Activated T-helper 2 cell treated with anti-CD3 and anti-CD28 coated beads, Interferon-gamma antibody, Interleukin-2, Interleukin-4, amounts not matched to agents 10 μg/mL and 5 μg/mL and 100 μg/mL, durations not matched to agents 14 hours and 24 hours and 36 hours (primary cell): ENCODE measurements at regions not wholly inside any gene's neighbourhood (a gene's known extent, or its start where the extent isn't known, plus 50 kb on each side); places are given as distances from the start of the nearest gene placed in this dataset.
"Not testable (repeated sequence)": the region's sequence is repeated elsewhere in the genome, so short reads cannot be mapped to it uniquely, and the experiment has no call there.

ENCODE experiments used
- DNase-seq: peaks from one replicate; pipeline ENCODE4 v3.0.0; 2021; ENCODE audit warnings: low spot score
- H3K27ac Mint-ChIP-seq: one replicate; pipeline ENCODE4 v1.8.0; 2021; ENCODE audit warnings: mixed read lengths
- H3K27me3 Mint-ChIP-seq: one replicate; pipeline ENCODE4 v1.8.0; 2021; ENCODE audit warnings: low read depth, mixed read lengths
- H3K36me3 Mint-ChIP-seq: one replicate; pipeline ENCODE4 v1.8.0; 2021; ENCODE audit warnings: low read depth, mixed read lengths
- H3K4me1 Mint-ChIP-seq: one replicate; pipeline ENCODE4 v1.8.0; 2021; ENCODE audit warnings: low read depth, mixed read lengths
- H3K4me3 Mint-ChIP-seq: one replicate; pipeline ENCODE4 v1.8.0; 2021; ENCODE audit warnings: low read depth, mild to moderate bottlenecking, moderate library complexity, mixed read lengths
- H3K9me3 Mint-ChIP-seq: one replicate; pipeline ENCODE4 v1.8.0; 2021; ENCODE audit warnings: mixed read lengths
- intact Hi-C: fragments of 100-400 bp; cut with micrococcal nuclease; formaldehyde crosslinking; loops from one replicate; pipeline ENCODE4 v1.15.1; 2023

GRCh38 chr4:24195991-24196736, 306.3 kb upstream of the PPARGC1A start:
- no peaks in the 10 kb centered on the region for H3K4me1 Mint-ChIP-seq
- intact Hi-C loops: no loop called here
- H3K4me3 Mint-ChIP-seq: no peak overlapping the region
- no peaks in the 10 kb centered on the region for H3K36me3 Mint-ChIP-seq
- DNase-seq: no peak
- no peaks in the 10 kb centered on the region for H3K27me3 Mint-ChIP-seq
- H3K9me3 Mint-ChIP-seq: no peaks in the 10 kb centered on the region
- H3K27ac Mint-ChIP-seq: no peak overlapping the region

- no peaks in the 10 kb centered on the region for H3K4me1 Mint-ChIP-seq
- H3K4me3 Mint-ChIP-seq: no peak overlapping the region
Measured at GRCh38 chr4:24192018-24192641, 302.3 kb upstream of the PPARGC1A start.

GRCh38 chr4:24190761-24191695, 301.2 kb upstream of the PPARGC1A start:
- Mint-ChIP-seq H3K4me3 (no peak overlapping the region), H3K27me3 (no peaks in the 10 kb centered on the region), H3K9me3 (no peaks in the 10 kb centered on the region), H3K36me3 (no peaks in the 10 kb centered on the region), H3K27ac (no peak overlapping the region), H3K4me1 (no peaks in the 10 kb centered on the region)
- no peak for DNase-seq
- intact Hi-C loops: no loop called here

More at GRCh38 chr4:24192018-24192641, 302.3 kb upstream of the PPARGC1A start:
- H3K27ac Mint-ChIP-seq: no peak overlapping the region
- intact Hi-C loops: no loop called here
- no peaks in the 10 kb centered on the region for H3K9me3 Mint-ChIP-seq
- H3K27me3 Mint-ChIP-seq: no peaks in the 10 kb centered on the region
- no peak for DNase-seq
- H3K36me3 Mint-ChIP-seq: no peaks in the 10 kb centered on the region

- Mint-ChIP-seq H3K4me3 (no peak overlapping the region), H3K27ac (no peak overlapping the region), H3K4me1 (no peaks in the 10 kb centered on the region), H3K27me3 (no peaks in the 10 kb centered on the region), H3K36me3 (no peaks in the 10 kb centered on the region), H3K9me3 (no peaks in the 10 kb centered on the region)
- intact Hi-C loops: no loop called here
- DNase-seq: no peak
Measured at GRCh38 chr4:24188459-24188858, 298.6 kb upstream of the PPARGC1A start.

- Mint-ChIP-seq H3K27ac (no peak overlapping the region), H3K4me3 (no peak overlapping the region), H3K27me3 (no peaks in the 10 kb centered on the region), H3K9me3 (no peaks in the 10 kb centered on the region), H3K4me1 (no peaks in the 10 kb centered on the region), H3K36me3 (no peaks in the 10 kb centered on the region)
- intact Hi-C loops: no loop called here
- DNase-seq: no peak
Measured at GRCh38 chr4:24186466-24186865, 296.6 kb upstream of the PPARGC1A start.

GRCh38 chr4:24181005-24181404, 291.2 kb upstream of the PPARGC1A start:
- no peak for DNase-seq
- Mint-ChIP-seq H3K27ac (no peak overlapping the region), H3K27me3 (no peaks in the 10 kb centered on the region), H3K36me3 (no peaks in the 10 kb centered on the region), H3K4me1 (no peaks in the 10 kb centered on the region), H3K4me3 (no peak overlapping the region), H3K9me3 (peaks cover 5% of the 10 kb centered on the region)
- intact Hi-C loops: no loop called here

GRCh38 chr4:24180586-24180985, 290.7 kb upstream of the PPARGC1A start:
- Mint-ChIP-seq H3K4me1 (no peaks in the 10 kb centered on the region), H3K4me3 (no peak overlapping the region), H3K27me3 (no peaks in the 10 kb centered on the region), H3K27ac (no peak overlapping the region), H3K9me3 (peaks cover 8% of the 10 kb centered on the region), H3K36me3 (no peaks in the 10 kb centered on the region)
- intact Hi-C loops: no loop called here
- no peak for DNase-seq

GRCh38 chr4:24179201-24179840, 289.5 kb upstream of the PPARGC1A start:
- no peak overlapping the region for H3K27ac Mint-ChIP-seq
- no peaks in the 10 kb centered on the region for H3K4me1 Mint-ChIP-seq
- intact Hi-C loops: no loop called here
- peaks cover 8% of the 10 kb centered on the region for H3K9me3 Mint-ChIP-seq
- H3K36me3 Mint-ChIP-seq: no peaks in the 10 kb centered on the region
- H3K27me3 Mint-ChIP-seq: no peaks in the 10 kb centered on the region
- no peak for DNase-seq
- no peak overlapping the region for H3K4me3 Mint-ChIP-seq

- H3K4me1 Mint-ChIP-seq, intact Hi-C loops, H3K36me3 Mint-ChIP-seq, H3K27ac Mint-ChIP-seq, DNase-seq, H3K27me3 Mint-ChIP-seq, H3K9me3 Mint-ChIP-seq, H3K4me3 Mint-ChIP-seq: not testable (repeated sequence)
Measured at GRCh38 chr4:24177443-24177842, 287.6 kb upstream of the PPARGC1A start.

- intact Hi-C loops: no loop called here
- Mint-ChIP-seq H3K9me3 (peaks cover 8% of the 10 kb centered on the region), H3K27me3 (no peaks in the 10 kb centered on the region), H3K27ac (no peak overlapping the region), H3K4me1 (no peaks in the 10 kb centered on the region), H3K4me3 (no peak overlapping the region), H3K36me3 (no peaks in the 10 kb centered on the region)
- DNase-seq: no peak
Measured at GRCh38 chr4:24175707-24176106, 285.9 kb upstream of the PPARGC1A start.

- Mint-ChIP-seq H3K36me3 (no peaks in the 10 kb centered on the region), H3K4me1 (no peaks in the 10 kb centered on the region), H3K9me3 (peaks cover 8% of the 10 kb centered on the region), H3K4me3 (no peak overlapping the region), H3K27ac (no peak overlapping the region), H3K27me3 (no peaks in the 10 kb centered on the region)
- DNase-seq: no peak
- intact Hi-C loops: no loop called here
Measured at GRCh38 chr4:24174602-24175001, 284.8 kb upstream of the PPARGC1A start.

GRCh38 chr4:24172406-24172805, 282.6 kb upstream of the PPARGC1A start:
- Mint-ChIP-seq H3K36me3 (no peaks in the 10 kb centered on the region), H3K4me3 (no peak overlapping the region), H3K9me3 (peaks cover 8% of the 10 kb centered on the region), H3K27me3 (no peaks in the 10 kb centered on the region), H3K27ac (no peak overlapping the region), H3K4me1 (no peaks in the 10 kb centered on the region)
- no peak for DNase-seq
- intact Hi-C loops: no loop called here
